Tibial nerve (tissue), 4 donors: ENCODE measurements at regions not wholly inside any gene's neighbourhood (a gene's known extent, or its start where the extent isn't known, plus 50 kb on each side); places are given as distances from the start of the nearest gene placed in this dataset.

ENCODE experiments used
- DNase-seq, 2 donors: peaks; one replicate each; pipeline ENCODE4 v3.0.0-alpha.2; 2019; ENCODE audit warnings: low spot score in 2 of 2
- H3K27ac ChIP-seq, 4 donors: fragments of 200-600 bp; sonication (generic) in 3 of 4; one replicate each; pipeline ENCODE4 v1.5.1; 2017 to 2019; ENCODE audit warnings: mild to moderate bottlenecking in 1 of 4
- H3K27me3 ChIP-seq, 2 donors: fragments of 200-600 bp; sonication (generic) in 1 of 2; one replicate each; pipeline versions ENCODE4 v1.5.1 to v1.6.0; 2017 to 2019
- H3K36me3 ChIP-seq, 3 donors: fragments of 200-600 bp; sonication (generic); one replicate each; pipeline ENCODE4 v1.5.1; 2018 to 2019
- H3K4me1 ChIP-seq, 4 donors: fragments of 200-600 bp; sonication (generic) in 3 of 4; one replicate each; pipeline ENCODE4 v1.5.1; 2017 to 2019
- H3K4me3 ChIP-seq, 4 donors: fragments of 200-600 bp; sonication (generic) in 3 of 4; one replicate each; pipeline ENCODE4 v1.5.1; 2017 to 2019; ENCODE audit warnings: mild to moderate bottlenecking in 1 of 4, moderate library complexity in 1 of 4
- H3K9me3 ChIP-seq, 4 donors: fragments of 200-600 bp; sonication (generic) in 3 of 4; one replicate each; pipeline ENCODE4 v1.5.1; 2017 to 2019
- CTCF ChIP-seq, 5 experiments: fragments of 200-600 bp in 3 of 5; fragments of 450-650 bp in 2 of 5; sonication (generic) in 3 of 5; IDR thresholded peaks; one replicate each; pipeline ENCODE4 v1.5.1; 2016 to 2019; ENCODE audit warnings: antibody characterized with exemption in 5 of 5, mild to moderate bottlenecking in 3 of 5, moderate library complexity in 2 of 5
- EP300 ChIP-seq, 2 donors: sonication (generic); formaldehyde crosslinking; IDR thresholded peaks; one replicate each; pipeline ENCODE4 v1.6.1; 2017; ENCODE audit warnings: antibody characterized with exemption in 2 of 2, mild to moderate bottlenecking in 1 of 2
- POLR2A ChIP-seq, 2 donors: fragments of 450-650 bp; IDR thresholded peaks; one replicate each; pipeline ENCODE4 v1.6.1; 2017; ENCODE audit warnings: antibody characterized with exemption in 2 of 2, mild to moderate bottlenecking in 2 of 2, moderate library complexity in 2 of 2
- WGBS, 2 donors: methylation state at CpG; one replicate each; pipeline ENCODE4 v1.1.5; 2018; 5-methylcytosine and 5-hydroxymethylcytosine counted together

GRCh38 chr5:68547056-68547455, 331.5 kb downstream of the PIK3R1 start:
- no peak overlapping the region for H3K27ac ChIP-seq
- TF ChIP-seq CTCF (IDR thresholded peaks at IDR 0.05) (no peak), EP300 (IDR thresholded peaks at IDR 0.05) (no peak), POLR2A (IDR thresholded peaks at IDR 0.05) (no peak)
- H3K9me3 ChIP-seq: no peaks in the 10 kb centered on the region
- 89 to 92% methylated on average over 3 of the region's 3 CpGs for WGBS, 2 donors
- no peaks in the 10 kb centered on the region for H3K36me3 ChIP-seq
- H3K4me1 ChIP-seq: no peaks in the 10 kb centered on the region
- no peaks in the 10 kb centered on the region for H3K27me3 ChIP-seq
- H3K4me3 ChIP-seq: no peak overlapping the region
- DNase-seq: no peak

GRCh38 chr5:68547622-68548021, 332.1 kb downstream of the PIK3R1 start:
- Histone ChIP-seq H3K27me3 (no peaks in the 10 kb centered on the region), H3K4me1 (no peaks in the 10 kb centered on the region), H3K36me3 (no peaks in the 10 kb centered on the region), H3K4me3 (no peak overlapping the region), H3K9me3 (no peaks in the 10 kb centered on the region), H3K27ac (no peak overlapping the region)
- no peak for DNase-seq
- TF ChIP-seq POLR2A (IDR thresholded peaks at IDR 0.05) (no peak), CTCF (IDR thresholded peaks at IDR 0.05) (no peak), EP300 (IDR thresholded peaks at IDR 0.05) (no peak)

- no peaks in the 10 kb centered on the region for H3K4me1 ChIP-seq
- DNase-seq: no peak
- TF ChIP-seq EP300 (IDR thresholded peaks at IDR 0.05) (no peak), POLR2A (IDR thresholded peaks at IDR 0.05) (no peak), CTCF (IDR thresholded peaks at IDR 0.05) (no peak)
- H3K27ac ChIP-seq: no peak overlapping the region
- 58 to 67% methylated on average over 13 of the region's 13 CpGs for WGBS, 2 donors
- H3K9me3 ChIP-seq: no peaks in the 10 kb centered on the region
- H3K36me3 ChIP-seq: no peaks in the 10 kb centered on the region
- H3K4me3 ChIP-seq: no peak overlapping the region
- no peaks in the 10 kb centered on the region for H3K27me3 ChIP-seq
Observed at GRCh38 chr5:68548959-68549676, 333.6 kb downstream of the PIK3R1 start.

- TF ChIP-seq POLR2A (IDR thresholded peaks at IDR 0.05) (no peak), EP300 (IDR thresholded peaks at IDR 0.05) (no peak), CTCF (IDR thresholded peaks at IDR 0.05) (no peak)
- DNase-seq: no peak
- Histone ChIP-seq H3K4me1 (peaks cover 0 to 6% (median 0%) of the 10 kb centered on the region in 4 donors), H3K9me3 (peaks cover 0 to 1% (median 0%) of the 10 kb centered on the region in 4 donors), H3K27me3 (no peaks in the 10 kb centered on the region), H3K4me3 (no peak overlapping the region), H3K36me3 (no peaks in the 10 kb centered on the region), H3K27ac (no peak overlapping the region)
Observed at GRCh38 chr5:68550015-68550414, 334.5 kb downstream of the PIK3R1 start.

- DNase-seq: no peak
- no peak for TF ChIP-seq CTCF (IDR thresholded peaks at IDR 0.05)
- TF ChIP-seq EP300 (IDR thresholded peaks at IDR 0.05): no peak
- TF ChIP-seq POLR2A (IDR thresholded peaks at IDR 0.05): no peak
- WGBS, 2 donors: 73 to 89% methylated on average over 5 of the region's 5 CpGs
Observed at GRCh38 chr5:68551436-68551835, 335.9 kb downstream of the PIK3R1 start.

More at GRCh38 chr5:68551436-68551835, 335.9 kb downstream of the PIK3R1 start:
- Histone ChIP-seq H3K9me3 (peaks cover 0 to 3% (median 0%) of the 10 kb centered on the region in 4 donors), H3K4me3 (no peak overlapping the region), H3K4me1 (peaks cover 0 to 20% (median 0%) of the 10 kb centered on the region in 4 donors), H3K27me3 (no peaks in the 10 kb centered on the region), H3K36me3 (no peaks in the 10 kb centered on the region), H3K27ac (no peak overlapping the region)
